ENCODE measurements at regions not wholly inside any gene's neighbourhood (a gene's known extent, or its start where the extent isn't known, plus 50 kb on each side); places are given as distances from the start of the nearest gene placed in this dataset.

DNA sequence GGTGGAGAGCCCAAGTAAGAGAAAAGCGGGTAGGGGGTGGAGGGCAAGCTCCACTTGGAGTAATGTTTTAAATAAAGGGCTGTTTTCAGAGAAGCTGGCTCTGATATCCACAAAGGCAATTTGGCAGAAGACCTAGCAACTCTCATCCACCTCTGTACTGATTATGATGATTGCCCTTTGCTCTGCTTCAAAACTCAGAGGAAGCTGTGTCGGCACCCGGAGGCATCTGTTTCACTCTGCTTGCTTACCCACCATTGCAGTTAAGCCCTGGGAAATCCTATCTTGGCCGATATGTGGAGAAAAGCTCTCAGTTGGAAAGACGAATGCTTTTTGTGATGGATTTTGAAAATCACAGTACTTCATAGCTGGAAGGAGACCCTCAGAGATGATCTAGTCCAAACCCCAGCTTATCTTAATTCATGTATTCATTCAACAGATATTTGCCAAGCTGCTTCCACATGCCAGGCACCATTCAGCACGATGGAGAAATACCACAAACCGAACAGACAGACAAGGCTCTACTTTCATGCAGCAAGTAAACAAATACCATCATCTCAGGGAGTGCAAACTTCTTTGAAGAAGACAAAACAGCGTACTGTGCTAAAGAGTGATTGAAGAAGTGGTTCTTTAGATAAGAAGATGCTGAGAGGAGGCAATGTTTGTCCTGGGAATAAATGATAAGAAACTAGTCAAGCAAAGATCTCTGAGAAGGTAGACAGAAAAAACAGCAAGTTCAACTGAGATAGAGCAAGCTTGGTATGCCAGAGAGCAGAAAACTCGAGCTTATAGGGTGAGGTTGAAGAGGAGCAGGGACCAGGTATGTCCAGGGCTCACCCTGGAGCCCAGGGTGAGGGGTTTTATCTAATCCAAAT lies 140.4 kb upstream of the SPDL1 start:
- Histone ChIP-seq H2AK5ac (ENCODE audit: low read depth, low read length) (no peak overlapping the region), H3K56ac (replicated peaks; ENCODE audit: insufficient read length, low read depth, low read length) (no peak overlapping the region), H4K8ac (ENCODE audit: extremely low read depth, insufficient read depth, low read length) (no peak overlapping the region), H3K4me3 (ENCODE audit: extremely low read depth in 1 of 4, insufficient read depth in 2 of 4, low read depth in 3 of 4, low read length in 4 of 4) (no peak overlapping the region), H3K27ac (ENCODE audit: low read depth, low read length) (no peak overlapping the region), H3K23ac (ENCODE audit: insufficient read length) (no peak overlapping the region), H3K4me2 (ENCODE audit: insufficient read depth in 1 of 2, low read depth in 2 of 2, low read length in 2 of 2) (no peak overlapping the region), H3K27me3 (replicated peaks in 1 of 4; ENCODE audit: control insufficient read depth in 3 of 4, extremely low read depth in 1 of 4, insufficient read depth in 3 of 4, low read length in 3 of 4) (no peaks in the 10 kb centered on the region; a peak in 2 of 7 replicates), H3K79me2 (ENCODE audit: control insufficient read depth in 1 of 2, insufficient read depth in 2 of 2, low read length in 2 of 2) (no peaks in the 10 kb centered on the region), H2BK5ac (ENCODE audit: low read depth, low read length) (no peak overlapping the region), H4K20me1 (replicated peaks in 1 of 2; ENCODE audit: control insufficient read depth in 1 of 2, insufficient read depth in 2 of 2, low read length in 2 of 2) (peaks cover 0 to 2% of the 10 kb centered on the region in 2 experiments), H3K36me3 (ENCODE audit: control insufficient read depth in 2 of 4, insufficient read depth in 4 of 4, low read length in 3 of 4) (no peaks in the 10 kb centered on the region), H3K9ac (replicated peaks in 1 of 4; ENCODE audit: extremely low read depth in 1 of 4, low read depth in 3 of 4, low read length in 3 of 4) (no peak overlapping the region), H3K4me1 (replicated peaks in 1 of 4; ENCODE audit: control insufficient read depth in 3 of 4, insufficient read depth in 4 of 4, low read length in 3 of 4) (no peaks in the 10 kb centered on the region), H3K18ac (ENCODE audit: extremely low read depth, low read length) (no peak overlapping the region), H3K23me2 (ENCODE audit: low read depth, low read length) (no peaks in the 10 kb centered on the region), H3K4ac (replicated peaks; ENCODE audit: insufficient read length, low read depth, low read length) (no peak overlapping the region), H4K5ac (ENCODE audit: insufficient read length, low read depth, low read length) (no peak overlapping the region), H2BK120ac (replicated peaks; ENCODE audit: low read depth, low read length) (no peak overlapping the region), H3K14ac (ENCODE audit: insufficient read length) (no peak overlapping the region), H4K91ac (replicated peaks; ENCODE audit: insufficient read length, low read length) (no peak overlapping the region), H2BK20ac (ENCODE audit: low read length) (no peak overlapping the region), H2BK12ac (ENCODE audit: low read depth, low read length) (no peak overlapping the region), H3K79me1 (ENCODE audit: low read depth, low read length) (no peaks in the 10 kb centered on the region), H3K9me3 (ENCODE audit: insufficient read depth in 2 of 2, low read depth in 1 of 2, low read length in 1 of 2) (no peaks in the 10 kb centered on the region), H2BK15ac (ENCODE audit: low read length) (no peak overlapping the region), H2AFZ (ENCODE audit: low read length) (no peak overlapping the region)
- ChIA-PET POLR2A (ENCODE audit: partially characterized antibody) (no interaction called here), CTCF (ENCODE audit: partially characterized antibody) (interaction anchor here (1.1 to 1.2 kb wide), 2 partner anchors 14 to 104 kb away, joined by 3 read pairs; no protein-coding TSS in a partner anchor)
- WGBS, 2 experiments (ENCODE audit: extremely low coverage in 1 of 2, insufficient coverage in 1 of 2, insufficient read length in 1 of 2, insufficient replicate concordance in 2 of 2, low coverage in 1 of 2, low lambda C conversion rate in 2 of 2, missing lambda C conversion rate in 1 of 2): 90% methylated on average over 9 of the region's 9 CpGs; no CpG with 5 or more reads in 1 of the 2 experiments
- DNase-seq (ENCODE audit: low read depth in 1 of 2, low spot score in 2 of 2) (no peak), FAIRE-seq (no peak)
- TF ChIP-seq SIRT6 (IDR thresholded peaks at IDR 0.05; ENCODE audit: low read length) (no peak), RAD21 (IDR thresholded peaks at IDR 0.05 in 1 of 2, conservative IDR thresholded peaks at IDR 0.05 in 1 of 2; ENCODE audit: low read depth in 2 of 2, low read length in 2 of 2) (no peak), EGR1 (IDR thresholded peaks at IDR 0.05; ENCODE audit: borderline replicate concordance, low read depth, low read length) (no peak), CBX5 (IDR thresholded peaks at IDR 0.05; ENCODE audit: low read depth, low read length) (no peak), GTF2F1 (IDR thresholded peaks at IDR 0.05; ENCODE audit: borderline replicate concordance, low read depth, low read length) (no peak), CHD1 (IDR thresholded peaks at IDR 0.05; ENCODE audit: low read depth, low read length) (no peak), TAF7 (optimal IDR thresholded peaks at IDR 0.05; ENCODE audit: borderline replicate concordance, low read depth, low read length) (no peak), POLR2AphosphoS5 (IDR thresholded peaks at IDR 0.05; ENCODE audit: low read depth, low read length) (no peak)
- TF ChIP-seq, protein P1, sequence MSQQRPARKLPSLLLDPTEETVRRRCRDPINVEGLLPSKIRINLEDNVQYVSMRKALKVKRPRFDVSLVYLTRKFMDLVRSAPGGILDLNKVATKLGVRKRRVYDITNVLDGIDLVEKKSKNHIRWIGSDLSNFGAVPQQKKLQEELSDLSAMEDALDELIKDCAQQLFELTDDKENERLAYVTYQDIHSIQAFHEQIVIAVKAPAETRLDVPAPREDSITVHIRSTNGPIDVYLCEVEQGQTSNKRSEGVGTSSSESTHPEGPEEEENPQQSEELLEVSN (IDR thresholded peaks at IDR 0.05): no peak

All from H1 (cell line).